Gastrocnemius medialis (tissue), 4 donors: ENCODE measurements at regions not wholly inside any gene's neighbourhood (a gene's known extent, or its start where the extent isn't known, plus 50 kb on each side); places are given as distances from the start of the nearest gene placed in this dataset.

Experiments
- CTCF ChIP-seq, 5 experiments: fragments of 450-650 bp in 3 of 5; fragments of 200-600 bp in 2 of 5; sonication (generic) in 2 of 5; IDR thresholded peaks in 4 of 5; conservative IDR thresholded peaks in 1 of 5; 1 replicate in 4 of 5; 2 replicates in 1 of 5; pipeline ENCODE4 v1.5.1; 2016 to 2019; ENCODE audit warnings: antibody characterized with exemption in 5 of 5, mild to moderate bottlenecking in 3 of 5, moderate library complexity in 3 of 5
- POLR2A ChIP-seq, 2 donors: fragments of 450-650 bp; IDR thresholded peaks; one replicate each; pipeline ENCODE4 v1.6.1; 2017; ENCODE audit warnings: antibody characterized with exemption in 2 of 2, mild to moderate bottlenecking in 2 of 2, moderate library complexity in 2 of 2

GRCh38 chr4:116752027-116752426 lies 333.3 kb downstream of the TRAM1L1 start:
- no peak for TF ChIP-seq CTCF (IDR thresholded peaks at IDR 0.05 in 4 of 5, conservative IDR thresholded peaks at IDR 0.05 in 1 of 5)
- no peak for TF ChIP-seq POLR2A (IDR thresholded peaks at IDR 0.05)
